PFSK-1 (cell line): ENCODE measurements at regions not wholly inside any gene's neighbourhood (a gene's known extent, or its start where the extent isn't known, plus 50 kb on each side); places are given as distances from the start of the nearest gene placed in this dataset.

Source experiments
- FOXP2 ChIP-seq: optimal IDR thresholded peaks from 2 replicates; pipeline ENCODE3; 2011; ENCODE audit warnings: borderline replicate concordance, control low read depth, inconsistent platforms; ENCODE audit not compliant: insufficient read depth; ENCODE audit errors: extremely low read length, extremely low read depth
- POLR2AphosphoS5 ChIP-seq: IDR thresholded peaks from 2 replicates; pipeline ENCODE4 v1.6.1; 2012; ENCODE audit warnings: low read depth, mild to moderate bottlenecking, control low read depth, low read length, moderate library complexity
- SIN3A ChIP-seq: IDR thresholded peaks from 2 replicates; pipeline ENCODE4 v1.6.1; 2012; ENCODE audit warnings: mild to moderate bottlenecking, low read length, moderate library complexity, borderline replicate concordance; ENCODE audit not compliant: insufficient read depth
- TAF1 ChIP-seq: IDR thresholded peaks from 2 replicates; pipeline ENCODE4 v1.6.1; 2012; ENCODE audit warnings: low read length, control low read depth, borderline replicate concordance; ENCODE audit not compliant: insufficient read depth
- TF ChIP-seq, protein P1 (sequence below), 2 experiments: IDR thresholded peaks; 2 replicates each; pipeline versions ENCODE4 v1.6.1 to v1.8.0; 2011 to 2012; ENCODE audit warnings: low read depth in 2 of 2, low read length in 2 of 2, control low read depth in 1 of 2, inconsistent platforms in 1 of 2, mild to moderate bottlenecking in 1 of 2, moderate library complexity in 1 of 2; ENCODE audit not compliant: insufficient read depth in 1 of 2

DNA sequence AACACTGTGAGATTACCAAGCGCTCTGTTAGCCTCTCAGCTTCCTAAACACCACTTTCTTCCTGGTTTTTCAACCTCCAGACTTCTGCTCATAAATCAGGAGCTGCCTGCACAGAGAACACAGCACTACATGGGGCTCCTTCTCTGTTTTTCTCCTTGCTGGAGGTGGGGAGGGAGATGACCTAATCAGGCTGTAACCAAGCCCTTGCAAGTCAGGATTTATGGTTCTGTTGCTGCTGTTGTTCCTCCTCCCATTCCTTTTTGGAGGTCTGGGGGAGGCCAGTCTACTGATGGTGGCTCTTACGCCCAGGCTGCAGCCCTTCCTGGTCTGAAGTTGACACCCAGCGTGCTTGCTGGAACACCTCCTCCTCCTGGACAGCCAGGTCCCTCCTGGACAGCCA is 80.9 kb upstream of the AJAP1 start:
- TF ChIP-seq TAF1 (no peak), SIN3A (no peak), FOXP2 (no peak), POLR2AphosphoS5 (no peak)

DNA sequence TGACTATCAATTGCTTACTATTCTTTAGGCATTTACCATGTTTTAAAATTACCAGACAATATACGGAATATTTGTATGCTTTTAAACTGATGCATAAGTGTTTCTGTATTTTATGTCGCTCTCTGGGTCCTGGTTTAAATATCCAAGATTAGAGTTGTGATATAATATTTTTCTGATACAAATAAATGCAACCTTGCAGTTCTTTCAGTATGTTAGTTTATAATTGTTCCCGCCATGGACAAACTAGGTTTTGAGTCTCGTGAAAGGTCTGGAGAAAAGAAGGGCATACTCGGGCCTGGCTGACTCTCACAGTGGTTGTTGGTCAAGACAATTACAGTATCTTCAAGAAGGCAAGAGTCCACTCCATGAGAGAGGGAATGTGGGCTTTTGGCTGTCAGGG is 72.6 kb upstream of the AJAP1 start:
- TF ChIP-seq SIN3A (no peak), FOXP2 (no peak), TAF1 (no peak)
- TF ChIP-seq, protein P1, sequence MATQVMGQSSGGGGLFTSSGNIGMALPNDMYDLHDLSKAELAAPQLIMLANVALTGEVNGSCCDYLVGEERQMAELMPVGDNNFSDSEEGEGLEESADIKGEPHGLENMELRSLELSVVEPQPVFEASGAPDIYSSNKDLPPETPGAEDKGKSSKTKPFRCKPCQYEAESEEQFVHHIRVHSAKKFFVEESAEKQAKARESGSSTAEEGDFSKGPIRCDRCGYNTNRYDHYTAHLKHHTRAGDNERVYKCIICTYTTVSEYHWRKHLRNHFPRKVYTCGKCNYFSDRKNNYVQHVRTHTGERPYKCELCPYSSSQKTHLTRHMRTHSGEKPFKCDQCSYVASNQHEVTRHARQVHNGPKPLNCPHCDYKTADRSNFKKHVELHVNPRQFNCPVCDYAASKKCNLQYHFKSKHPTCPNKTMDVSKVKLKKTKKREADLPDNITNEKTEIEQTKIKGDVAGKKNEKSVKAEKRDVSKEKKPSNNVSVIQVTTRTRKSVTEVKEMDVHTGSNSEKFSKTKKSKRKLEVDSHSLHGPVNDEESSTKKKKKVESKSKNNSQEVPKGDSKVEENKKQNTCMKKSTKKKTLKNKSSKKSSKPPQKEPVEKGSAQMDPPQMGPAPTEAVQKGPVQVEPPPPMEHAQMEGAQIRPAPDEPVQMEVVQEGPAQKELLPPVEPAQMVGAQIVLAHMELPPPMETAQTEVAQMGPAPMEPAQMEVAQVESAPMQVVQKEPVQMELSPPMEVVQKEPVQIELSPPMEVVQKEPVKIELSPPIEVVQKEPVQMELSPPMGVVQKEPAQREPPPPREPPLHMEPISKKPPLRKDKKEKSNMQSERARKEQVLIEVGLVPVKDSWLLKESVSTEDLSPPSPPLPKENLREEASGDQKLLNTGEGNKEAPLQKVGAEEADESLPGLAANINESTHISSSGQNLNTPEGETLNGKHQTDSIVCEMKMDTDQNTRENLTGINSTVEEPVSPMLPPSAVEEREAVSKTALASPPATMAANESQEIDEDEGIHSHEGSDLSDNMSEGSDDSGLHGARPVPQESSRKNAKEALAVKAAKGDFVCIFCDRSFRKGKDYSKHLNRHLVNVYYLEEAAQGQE (IDR thresholded peaks at IDR 0.05; ENCODE audit: insufficient read depth in 1 of 2, low read depth in 2 of 2, low read length in 2 of 2), result no peak

DNA sequence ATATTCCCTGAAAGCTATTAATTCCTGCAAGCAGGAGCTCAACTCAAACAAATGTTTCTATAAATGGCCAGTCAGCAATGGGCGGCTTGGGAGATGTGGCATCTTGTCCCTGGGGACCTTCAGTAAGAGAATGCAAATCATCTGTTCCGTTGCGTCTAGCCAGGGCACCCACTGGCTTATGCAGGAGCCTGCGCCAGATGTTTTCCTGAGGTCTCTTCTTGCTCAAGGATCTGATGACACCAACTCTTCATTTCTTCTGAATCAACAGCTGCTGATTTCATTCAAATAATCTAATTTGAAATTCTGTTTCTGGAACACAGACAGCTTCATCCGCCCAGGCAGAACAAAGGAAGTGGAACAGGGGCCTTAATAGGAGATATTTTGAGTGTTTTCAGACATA is 70.0 kb upstream of the AJAP1 start:
- no peak for TF ChIP-seq FOXP2
- TF ChIP-seq POLR2AphosphoS5, result no peak
- no peak for TF ChIP-seq SIN3A
- no peak for TF ChIP-seq TAF1
- TF ChIP-seq, protein P1 (IDR thresholded peaks at IDR 0.05; ENCODE audit: insufficient read depth in 1 of 2, low read depth in 2 of 2, low read length in 2 of 2), result no peak

DNA sequence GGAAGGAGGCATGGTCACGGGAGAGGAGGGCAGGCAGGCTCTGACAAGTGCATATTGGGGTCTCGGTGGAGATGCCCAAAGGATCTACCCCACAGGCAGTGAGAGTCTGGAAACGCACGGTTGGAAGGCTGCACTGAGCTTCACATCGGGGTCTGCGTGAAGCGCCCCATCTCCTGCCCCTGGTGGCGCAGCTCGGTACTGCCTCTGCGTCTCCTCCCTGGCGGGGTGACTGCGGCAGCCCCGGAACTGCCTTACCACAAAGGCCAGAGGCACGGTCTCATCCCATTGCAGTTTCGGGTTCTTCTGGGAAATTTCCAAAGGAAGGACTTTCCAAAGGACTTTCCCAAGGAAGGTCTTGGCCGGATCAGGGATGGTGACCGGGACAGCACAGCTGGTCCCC is 69.2 kb upstream of the AJAP1 start:
- TF ChIP-seq FOXP2 (no peak), POLR2AphosphoS5 (no peak), TAF1 (no peak), SIN3A (no peak)
- TF ChIP-seq, protein P1 (IDR thresholded peaks at IDR 0.05; ENCODE audit: insufficient read depth in 1 of 2, low read depth in 2 of 2, low read length in 2 of 2), result no peak

- TF ChIP-seq, protein P1 (IDR thresholded peaks at IDR 0.05; ENCODE audit: insufficient read depth in 1 of 2, low read depth in 2 of 2, low read length in 2 of 2), result no peak
- TF ChIP-seq POLR2AphosphoS5, result no peak
- TF ChIP-seq SIN3A, result no peak
- no peak for TF ChIP-seq FOXP2
- no peak for TF ChIP-seq TAF1
Observed at GRCh38 chr1:4585705-4586104, 68.7 kb upstream of the AJAP1 start.
